Endodermal cell (in vitro differentiated cells): ENCODE measurements at regions not wholly inside any gene's neighbourhood (a gene's known extent, or its start where the extent isn't known, plus 50 kb on each side); places are given as distances from the start of the nearest gene placed in this dataset.

ENCODE experiments used
- DNase-seq: peaks from one replicate; pipeline ENCODE4 v3.0.0-alpha.2; 2017
- H3K27ac ChIP-seq: 2 replicates; pipeline ENCODE4 v1.5.1; 2013; ENCODE audit warnings: mild to moderate bottlenecking, low read depth, low read length, moderate library complexity
- H3K27me3 ChIP-seq: 2 replicates; pipeline ENCODE4 v1.6.1; 2013; ENCODE audit warnings: mild to moderate bottlenecking, low read length, moderate library complexity; ENCODE audit not compliant: insufficient read depth, control insufficient read depth, poor library complexity, severe bottlenecking
- H3K36me3 ChIP-seq: 2 replicates; pipeline ENCODE4 v1.7.0; 2013; ENCODE audit warnings: mild to moderate bottlenecking, low read length, moderate library complexity; ENCODE audit not compliant: control insufficient read depth, insufficient read depth
- H3K4me1 ChIP-seq: one replicate; pipeline ENCODE4 v1.7.0; 2013; ENCODE audit warnings: low read length; ENCODE audit not compliant: control insufficient read depth, insufficient read depth
- H3K4me3 ChIP-seq: 2 replicates; pipeline ENCODE4 v1.5.1; 2013; ENCODE audit warnings: mild to moderate bottlenecking, low read length, moderate library complexity
- H3K9ac ChIP-seq: 2 replicates; pipeline ENCODE4 v1.6.1; 2013; ENCODE audit warnings: mild to moderate bottlenecking, low read length, moderate library complexity; ENCODE audit not compliant: poor library complexity, severe bottlenecking; ENCODE audit errors: extremely low read depth
- H3K9me3 ChIP-seq: 2 replicates; pipeline ENCODE4 v1.6.1; 2013; ENCODE audit warnings: mild to moderate bottlenecking, low read length, moderate library complexity; ENCODE audit not compliant: control insufficient read depth
- H3K27ac Mint-ChIP-seq: 2 replicates; pipeline ENCODE4 v1.8.0; 2020; ENCODE audit warnings: mixed read lengths
- H3K27me3 Mint-ChIP-seq: 2 replicates; pipeline ENCODE4 v1.8.0; 2021; ENCODE audit warnings: mild to moderate bottlenecking, mixed read lengths; ENCODE audit not compliant: insufficient read depth
- H3K36me3 Mint-ChIP-seq: 2 replicates; pipeline ENCODE4 v1.8.0; 2020; ENCODE audit warnings: low read depth, mixed read lengths
- H3K4me1 Mint-ChIP-seq: 2 replicates; pipeline ENCODE4 v1.8.0; 2020; ENCODE audit warnings: mixed read lengths
- H3K4me3 Mint-ChIP-seq: 2 replicates; pipeline ENCODE4 v1.8.0; 2020; ENCODE audit warnings: mild to moderate bottlenecking, moderate library complexity, mixed read lengths
- H3K9me3 Mint-ChIP-seq: 2 replicates; pipeline ENCODE4 v1.8.0; 2020; ENCODE audit warnings: mild to moderate bottlenecking, mixed read lengths
- WGBS, 2 experiments: methylation state at CpG; one replicate each; pipeline versions ENCODE4 v1.1.5 to v1.1.7; 2013; ENCODE audit warnings: missing lambda C conversion rate in 2 of 2, mixed read lengths in 1 of 2; ENCODE audit not compliant: insufficient coverage in 1 of 2, insufficient read length in 1 of 2; 5-methylcytosine and 5-hydroxymethylcytosine counted together
- TF ChIP-seq, protein P1 (sequence below): fragments of 200-600 bp; sonication (generic); conservative IDR thresholded peaks from 2 replicates; pipeline ENCODE4 v1.5.0; 2021; ENCODE audit warnings: antibody characterized with exemption, mild to moderate bottlenecking

GRCh38 chr2:65856928-65857327 lies 424.5 kb upstream of the SPRED2 start:
- no peaks in the 10 kb centered on the region for H3K27me3 Mint-ChIP-seq
- WGBS, 2 experiments, result 93 to 100% methylated on average over 2 to 3 of the region's 3 CpGs
- H3K36me3 Mint-ChIP-seq, result no peaks in the 10 kb centered on the region

DNA sequence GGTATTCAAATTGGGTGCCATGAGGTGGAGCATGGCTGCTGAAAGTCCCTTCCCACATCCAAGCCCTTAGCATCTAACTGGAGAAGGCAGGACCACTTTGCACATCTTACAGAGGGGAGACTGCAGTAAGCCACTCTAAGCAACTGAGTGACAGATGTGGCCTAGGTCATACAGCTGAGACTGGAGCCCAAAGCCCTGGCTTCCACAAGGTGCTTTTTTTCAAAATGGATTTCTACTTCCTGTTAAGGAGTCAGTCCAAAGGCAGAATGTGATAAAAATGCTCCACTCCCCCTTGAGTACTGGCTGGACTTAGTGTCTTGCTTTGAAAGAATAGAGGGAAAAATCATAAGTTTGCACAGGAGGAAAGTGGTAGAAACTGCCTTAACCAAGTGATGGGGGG lies 424.0 kb upstream of the SPRED2 start:
- H3K4me1 Mint-ChIP-seq, result no peaks in the 10 kb centered on the region
- no peak for DNase-seq
- no peak overlapping the region for H3K27ac ChIP-seq
- no peaks in the 10 kb centered on the region for H3K36me3 Mint-ChIP-seq
- TF ChIP-seq, protein P1, sequence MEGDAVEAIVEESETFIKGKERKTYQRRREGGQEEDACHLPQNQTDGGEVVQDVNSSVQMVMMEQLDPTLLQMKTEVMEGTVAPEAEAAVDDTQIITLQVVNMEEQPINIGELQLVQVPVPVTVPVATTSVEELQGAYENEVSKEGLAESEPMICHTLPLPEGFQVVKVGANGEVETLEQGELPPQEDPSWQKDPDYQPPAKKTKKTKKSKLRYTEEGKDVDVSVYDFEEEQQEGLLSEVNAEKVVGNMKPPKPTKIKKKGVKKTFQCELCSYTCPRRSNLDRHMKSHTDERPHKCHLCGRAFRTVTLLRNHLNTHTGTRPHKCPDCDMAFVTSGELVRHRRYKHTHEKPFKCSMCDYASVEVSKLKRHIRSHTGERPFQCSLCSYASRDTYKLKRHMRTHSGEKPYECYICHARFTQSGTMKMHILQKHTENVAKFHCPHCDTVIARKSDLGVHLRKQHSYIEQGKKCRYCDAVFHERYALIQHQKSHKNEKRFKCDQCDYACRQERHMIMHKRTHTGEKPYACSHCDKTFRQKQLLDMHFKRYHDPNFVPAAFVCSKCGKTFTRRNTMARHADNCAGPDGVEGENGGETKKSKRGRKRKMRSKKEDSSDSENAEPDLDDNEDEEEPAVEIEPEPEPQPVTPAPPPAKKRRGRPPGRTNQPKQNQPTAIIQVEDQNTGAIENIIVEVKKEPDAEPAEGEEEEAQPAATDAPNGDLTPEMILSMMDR, result no peak
- no peaks in the 10 kb centered on the region for H3K9me3 ChIP-seq
- H3K4me3 ChIP-seq, result no peak overlapping the region
- no peak overlapping the region for H3K9ac ChIP-seq
- H3K27ac Mint-ChIP-seq, result no peak overlapping the region
- H3K36me3 ChIP-seq, result no peaks in the 10 kb centered on the region
- no peaks in the 10 kb centered on the region for H3K27me3 ChIP-seq
- no peak overlapping the region for H3K4me3 Mint-ChIP-seq
- no peaks in the 10 kb centered on the region for H3K9me3 Mint-ChIP-seq
- no peaks in the 10 kb centered on the region for H3K4me1 ChIP-seq
- peaks cover under 1% of the 10 kb centered on the region for H3K27me3 Mint-ChIP-seq

More at GRCh38 chr2:65856928-65857327, 424.5 kb upstream of the SPRED2 start:
- Histone ChIP-seq H3K4me3 (no peak overlapping the region), H3K36me3 (no peaks in the 10 kb centered on the region), H3K9me3 (no peaks in the 10 kb centered on the region), H3K27ac (no peak overlapping the region), H3K27me3 (no peaks in the 10 kb centered on the region), H3K4me1 (no peaks in the 10 kb centered on the region), H3K9ac (no peak overlapping the region)
- TF ChIP-seq, protein P1, result no peak
- DNase-seq, result no peak
- Mint-ChIP-seq H3K27ac (no peak overlapping the region), H3K9me3 (no peaks in the 10 kb centered on the region), H3K4me3 (no peak overlapping the region), H3K4me1 (no peaks in the 10 kb centered on the region)

- H3K4me3 ChIP-seq, result no peak overlapping the region
- no peak overlapping the region for H3K27ac Mint-ChIP-seq
- H3K36me3 ChIP-seq, result no peaks in the 10 kb centered on the region
- H3K27ac ChIP-seq, result no peak overlapping the region
- H3K27me3 ChIP-seq, result no peaks in the 10 kb centered on the region
- TF ChIP-seq, protein P1, result no peak
- no peaks in the 10 kb centered on the region for H3K36me3 Mint-ChIP-seq
- H3K9me3 Mint-ChIP-seq, result no peaks in the 10 kb centered on the region
- H3K4me3 Mint-ChIP-seq, result no peak overlapping the region
- H3K27me3 Mint-ChIP-seq, result peaks cover 13% of the 10 kb centered on the region
- H3K4me1 Mint-ChIP-seq, result no peaks in the 10 kb centered on the region
- no peak overlapping the region for H3K9ac ChIP-seq
- no peaks in the 10 kb centered on the region for H3K4me1 ChIP-seq
- H3K9me3 ChIP-seq, result no peaks in the 10 kb centered on the region
- DNase-seq, result no peak
These were observed 418.3 kb upstream of the SPRED2 start for GRCh38 chr2:65850695-65851094.
